ENCODE measurements at regions not wholly inside any gene's neighbourhood (a gene's known extent, or its start where the extent isn't known, plus 50 kb on each side); places are given as distances from the start of the nearest gene placed in this dataset.

DNA sequence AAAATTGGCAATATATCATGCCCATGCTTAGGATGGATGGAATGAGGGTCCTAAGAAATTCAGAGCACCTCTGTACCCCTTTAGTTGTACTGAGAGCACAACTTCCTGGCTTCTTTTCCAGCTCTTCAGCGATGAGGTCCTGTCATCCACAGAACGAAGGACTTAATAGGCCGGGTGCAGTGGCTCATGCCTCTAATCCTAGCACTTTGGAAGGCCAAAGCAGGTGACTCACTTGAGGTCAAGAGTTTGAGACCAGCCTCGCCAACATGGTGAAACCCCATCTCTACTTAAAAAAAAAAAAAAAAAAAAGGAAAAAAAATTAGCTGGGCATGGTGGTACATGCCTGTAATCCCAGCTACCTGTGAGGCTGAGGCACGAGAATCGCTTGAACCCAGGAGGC lies 125.3 kb upstream of the BMAL1 start:
- TF ChIP-seq CTCF (conservative IDR thresholded peaks at IDR 0.05; ENCODE audit: low read depth, low read length) (no peak), EZH2phosphoT487 (IDR thresholded peaks at IDR 0.05; ENCODE audit: borderline replicate concordance, low read length) (no peak)

All from PC-3 (cell line).